Psoas muscle (tissue), 7 donors: ENCODE measurements at regions not wholly inside any gene's neighbourhood (a gene's known extent, or its start where the extent isn't known, plus 50 kb on each side); places are given as distances from the start of the nearest gene placed in this dataset.

ENCODE experiments used
- ATAC-seq, 4 donors: fragments of 200-7000 bp; cut with Tn5 transposase; one replicate each; pipeline ENCODE4 v1.9.1; 2020; ENCODE audit warnings: moderate library complexity in 3 of 4, mild to moderate bottlenecking in 2 of 4
- DNase-seq, 2 donors: peaks; one replicate each; pipeline ENCODE4 v3.0.0-alpha.2; 2020
- H3K27ac ChIP-seq: fragments of 200-600 bp; one replicate; pipeline ENCODE4 v1.8.0; 2022
- H3K27me3 ChIP-seq, 3 donors: fragments of 200-600 bp in 1 of 3; one replicate each; pipeline versions ENCODE4 v1.6.1 to v1.8.0; 2013 to 2022; ENCODE audit warnings: low read length in 2 of 3, mild to moderate bottlenecking in 2 of 3, moderate library complexity in 1 of 3; ENCODE audit not compliant: insufficient read depth in 3 of 3
- H3K36me3 ChIP-seq, 2 donors: fragments of 200-600 bp in 1 of 2; one replicate each; pipeline versions ENCODE4 v1.6.1 to v1.8.0; 2013 to 2022; ENCODE audit warnings: low read depth in 1 of 2, mild to moderate bottlenecking in 1 of 2, moderate library complexity in 1 of 2; ENCODE audit not compliant: insufficient read depth in 1 of 2
- H3K4me1 ChIP-seq: fragments of 200-600 bp; one replicate; pipeline ENCODE4 v1.8.0; 2022
- H3K4me3 ChIP-seq: fragments of 200-600 bp; one replicate; pipeline ENCODE4 v1.8.0; 2022; ENCODE audit warnings: mild to moderate bottlenecking
- H3K9me3 ChIP-seq: fragments of 200-600 bp; one replicate; pipeline ENCODE4 v1.8.0; 2022
- WGBS, 3 donors: extraction: QIAGEN DNeasy Blood & Tissue Kit; methylation state at CpG; one replicate each; pipeline versions ENCODE4 v1.1.6 to v1.1.7; 2013; 5-methylcytosine and 5-hydroxymethylcytosine counted together
- intact Hi-C, 2 donors: fragments of 100-400 bp; cut with DNase I; formaldehyde crosslinking; loops; one replicate each; pipeline versions ENCODE4 v1.11.0 to v1.14.2; 2022
- TF ChIP-seq, protein P1 (sequence below): fragments of 200-600 bp; IDR thresholded peaks from one replicate; pipeline ENCODE4 v1.8.0; 2022; ENCODE audit warnings: antibody characterized with exemption
- donor health status: healthy with polysubstance abuse.
- donor health status: DM: no; HTN: no; CAD: no; lungs with moderate emphysema.
- donor health status: Bipolar disorder and iron deficiency.
- donor health status: healthy.
- donor health status: DM: yes; HTN: yes; CAD: no.
- donor health status: DM: no; HTN: no; CAD: no.
- donor health status: DM: yes; HTN: yes; CAD: no.

DNA sequence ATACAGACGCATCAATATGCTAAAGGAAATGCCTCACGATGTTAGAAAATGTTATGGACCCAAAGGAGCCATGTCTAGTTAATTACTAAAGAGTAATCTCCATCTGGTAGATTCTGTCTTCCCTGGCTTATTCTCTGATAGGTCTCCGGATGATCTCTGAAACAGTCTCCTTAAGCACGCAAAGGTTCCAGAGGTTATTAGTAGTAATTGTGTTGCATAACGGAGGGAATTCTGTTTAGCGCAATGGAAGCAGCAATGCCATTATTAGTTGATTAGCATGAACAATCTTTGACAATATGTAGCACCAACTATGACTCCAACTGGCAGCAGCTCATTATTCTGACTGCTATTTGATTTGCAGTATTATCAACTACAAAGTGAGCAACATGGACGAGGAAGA is 952.5 kb upstream of the SEMA6D start:
- TF ChIP-seq, protein P1, sequence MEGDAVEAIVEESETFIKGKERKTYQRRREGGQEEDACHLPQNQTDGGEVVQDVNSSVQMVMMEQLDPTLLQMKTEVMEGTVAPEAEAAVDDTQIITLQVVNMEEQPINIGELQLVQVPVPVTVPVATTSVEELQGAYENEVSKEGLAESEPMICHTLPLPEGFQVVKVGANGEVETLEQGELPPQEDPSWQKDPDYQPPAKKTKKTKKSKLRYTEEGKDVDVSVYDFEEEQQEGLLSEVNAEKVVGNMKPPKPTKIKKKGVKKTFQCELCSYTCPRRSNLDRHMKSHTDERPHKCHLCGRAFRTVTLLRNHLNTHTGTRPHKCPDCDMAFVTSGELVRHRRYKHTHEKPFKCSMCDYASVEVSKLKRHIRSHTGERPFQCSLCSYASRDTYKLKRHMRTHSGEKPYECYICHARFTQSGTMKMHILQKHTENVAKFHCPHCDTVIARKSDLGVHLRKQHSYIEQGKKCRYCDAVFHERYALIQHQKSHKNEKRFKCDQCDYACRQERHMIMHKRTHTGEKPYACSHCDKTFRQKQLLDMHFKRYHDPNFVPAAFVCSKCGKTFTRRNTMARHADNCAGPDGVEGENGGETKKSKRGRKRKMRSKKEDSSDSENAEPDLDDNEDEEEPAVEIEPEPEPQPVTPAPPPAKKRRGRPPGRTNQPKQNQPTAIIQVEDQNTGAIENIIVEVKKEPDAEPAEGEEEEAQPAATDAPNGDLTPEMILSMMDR = no peak
- no peaks in the 10 kb centered on the region for H3K27me3 ChIP-seq
- DNase-seq = no peak
- H3K4me3 ChIP-seq = no peak overlapping the region
- WGBS, 3 donors = 88 to 89% (median 89%) methylated on average over 7 of the region's 7 CpGs
- ATAC-seq = no peak
- peaks cover 3% of the 10 kb centered on the region for H3K9me3 ChIP-seq
- H3K27ac ChIP-seq = no peak overlapping the region
- no peaks in the 10 kb centered on the region for H3K4me1 ChIP-seq
- intact Hi-C loops = no loop called here
- H3K36me3 ChIP-seq = no peaks in the 10 kb centered on the region

DNA sequence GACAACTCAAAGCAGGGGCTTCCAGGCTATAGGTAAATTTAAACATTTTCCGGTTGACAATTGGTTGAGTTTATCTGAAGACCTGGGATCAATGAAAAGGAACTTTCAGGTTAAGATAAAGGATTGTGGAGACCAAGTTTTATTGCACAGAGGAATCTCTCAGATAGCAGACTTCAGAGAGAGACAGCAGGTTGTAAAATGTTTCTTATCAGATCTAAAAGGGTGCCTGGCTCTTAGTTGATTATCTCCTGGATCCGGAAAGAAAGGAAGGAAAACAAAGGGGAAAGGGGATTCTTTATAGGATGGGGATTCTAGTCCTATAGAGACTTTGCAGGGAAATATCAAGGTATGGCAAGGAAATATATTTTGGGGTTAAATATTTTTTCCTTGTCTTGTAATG is 951.3 kb upstream of the SEMA6D start:
- Histone ChIP-seq H3K36me3 (no peaks in the 10 kb centered on the region), H3K9me3 (peaks cover 3% of the 10 kb centered on the region), H3K27me3 (no peaks in the 10 kb centered on the region), H3K4me1 (no peaks in the 10 kb centered on the region), H3K27ac (no peak overlapping the region), H3K4me3 (no peak overlapping the region)
- ATAC-seq = no peak
- intact Hi-C loops = no loop called here
- TF ChIP-seq, protein P1 = no peak
- no peak for DNase-seq
- 43 to 57% (median 44%) methylated on average over 2 of the region's 2 CpGs for WGBS, 3 donors

DNA sequence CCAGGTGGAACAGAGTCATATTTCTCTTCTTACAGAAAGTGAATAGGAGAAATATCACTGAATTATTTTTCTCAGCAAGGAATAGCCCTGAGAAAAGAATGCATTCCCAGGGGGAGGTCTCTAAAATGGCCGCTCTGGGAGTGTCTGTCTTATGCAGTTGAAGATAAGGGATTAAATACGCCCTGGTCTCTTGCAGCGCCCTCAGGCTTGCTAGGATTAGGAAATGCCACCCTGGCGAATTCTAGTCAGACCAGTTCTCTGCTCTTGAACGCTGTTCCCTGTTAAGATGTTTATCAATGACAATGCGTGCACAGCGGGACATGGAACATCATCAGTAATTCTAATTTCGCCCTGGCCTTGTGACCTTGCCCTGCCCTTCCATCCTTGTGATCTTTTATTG is 949.0 kb upstream of the SEMA6D start:
- H3K9me3 ChIP-seq = peaks cover 3% of the 10 kb centered on the region
- no peak overlapping the region for H3K27ac ChIP-seq
- no peak for ATAC-seq
- DNase-seq = no peak
- H3K27me3 ChIP-seq = no peaks in the 10 kb centered on the region
- no peak overlapping the region for H3K4me3 ChIP-seq
- WGBS, 3 donors = 85 to 88% (median 86%) methylated on average over 8 of the region's 8 CpGs
- intact Hi-C loops = no loop called here
- no peaks in the 10 kb centered on the region for H3K36me3 ChIP-seq
- no peaks in the 10 kb centered on the region for H3K4me1 ChIP-seq
- TF ChIP-seq, protein P1 = no peak

- no peaks in the 10 kb centered on the region for H3K27me3 ChIP-seq
- H3K36me3 ChIP-seq = no peaks in the 10 kb centered on the region
- no peak for DNase-seq
- no peaks in the 10 kb centered on the region for H3K9me3 ChIP-seq
- intact Hi-C loops = no loop called here
- no peak for ATAC-seq
- H3K27ac ChIP-seq = no peak overlapping the region
- H3K4me1 ChIP-seq = no peaks in the 10 kb centered on the region
- H3K4me3 ChIP-seq = no peak overlapping the region
- 83 to 89% (median 88%) methylated on average over 9 of the region's 9 CpGs for WGBS, 3 donors
- TF ChIP-seq, protein P1 = no peak
Observed at GRCh38 chr15:46773016-46773415, 944.3 kb upstream of the SEMA6D start.

GRCh38 chr15:46778876-46779275 is 938.4 kb upstream of the SEMA6D start:
- no peak for ATAC-seq
- no peaks in the 10 kb centered on the region for H3K27me3 ChIP-seq
- TF ChIP-seq, protein P1 = no peak
- no peaks in the 10 kb centered on the region for H3K4me1 ChIP-seq
- no peak overlapping the region for H3K27ac ChIP-seq
- 79 to 88% (median 79%) methylated on average over 5 of the region's 5 CpGs for WGBS, 3 donors
- no peak overlapping the region for H3K4me3 ChIP-seq
- no peaks in the 10 kb centered on the region for H3K36me3 ChIP-seq
- H3K9me3 ChIP-seq = no peaks in the 10 kb centered on the region
- intact Hi-C loops = no loop called here
- no peak for DNase-seq
